ENCODE measurements at regions not wholly inside any gene's neighbourhood (a gene's known extent, or its start where the extent isn't known, plus 50 kb on each side); places are given as distances from the start of the nearest gene placed in this dataset.
"Not testable (repeated sequence)": the region's sequence is repeated elsewhere in the genome, so short reads cannot be mapped to it uniquely, and the experiment has no call there.

DNA sequence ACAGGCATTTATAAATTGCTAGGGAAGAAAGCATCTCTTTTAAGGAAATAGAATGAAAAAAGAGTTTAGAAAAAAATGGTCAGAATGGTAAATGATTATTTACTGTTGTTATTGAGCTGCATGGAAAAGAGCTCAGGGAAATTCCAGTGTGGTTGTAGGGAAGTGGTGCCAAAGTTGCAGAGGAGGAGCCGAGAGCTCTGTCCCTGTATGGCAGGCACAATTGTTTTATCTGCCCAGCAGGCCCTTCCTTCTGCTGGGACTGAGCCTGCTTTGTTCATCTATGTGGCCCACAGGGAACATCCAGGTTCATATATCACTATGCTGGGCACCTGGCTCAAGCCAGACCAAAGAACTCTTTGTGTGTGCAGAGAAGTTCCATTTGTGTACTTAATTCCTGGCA lies 80.8 kb upstream of the AGAP1 start:
- no peak for DNase-seq

DNA sequence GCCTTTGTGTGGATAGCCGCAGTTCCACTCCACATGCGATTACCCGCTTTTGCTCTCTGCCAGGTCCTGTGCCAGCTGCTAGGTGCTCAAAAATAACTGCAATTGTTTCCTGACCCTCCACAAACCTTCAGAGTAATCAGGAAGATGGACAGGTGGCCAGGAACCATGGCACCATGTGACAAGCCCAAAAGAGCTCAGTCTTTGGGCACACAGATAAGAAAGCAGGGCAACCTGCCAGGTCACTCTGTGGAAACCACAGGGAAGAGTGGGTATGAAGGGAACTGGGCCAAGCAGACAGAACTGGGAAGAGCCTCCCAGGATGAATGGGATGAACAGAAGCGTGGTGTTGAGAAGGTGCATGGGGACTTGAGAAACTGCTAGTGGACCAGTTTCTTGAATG lies 79.4 kb upstream of the AGAP1 start:
- no peak for DNase-seq

DNA sequence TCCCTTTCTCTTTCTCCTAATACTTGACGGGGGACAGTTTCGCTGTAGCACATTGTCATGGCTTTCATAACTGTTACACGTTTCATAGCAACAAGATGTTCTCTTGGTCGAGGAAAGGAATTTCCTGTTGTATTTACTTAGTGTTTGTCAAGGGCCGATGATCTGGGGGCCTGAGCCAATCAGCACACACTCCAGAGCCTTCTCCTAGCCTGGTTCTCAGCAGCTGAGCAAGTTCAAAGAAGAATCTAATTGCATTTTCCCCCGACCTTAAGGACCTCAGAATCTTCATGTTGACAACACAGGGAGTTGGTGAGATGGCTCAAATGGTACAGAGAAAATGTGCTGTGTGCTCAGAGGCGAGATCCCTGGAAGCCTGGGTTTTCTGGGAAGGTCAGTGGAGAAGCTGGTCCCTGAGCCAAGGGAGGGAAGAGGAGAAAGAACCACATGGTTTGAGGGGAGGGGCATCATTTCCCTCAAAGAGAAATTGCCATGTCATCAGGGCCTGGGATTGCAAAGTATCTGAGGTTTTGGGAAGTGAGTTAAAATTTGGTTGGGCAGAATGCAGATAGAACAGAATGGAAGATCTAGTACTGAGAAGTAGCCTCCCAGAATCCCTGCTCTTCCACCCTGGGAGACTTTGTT lies 76.9 kb upstream of the AGAP1 start:
- DNase-seq, result no peak

DNA sequence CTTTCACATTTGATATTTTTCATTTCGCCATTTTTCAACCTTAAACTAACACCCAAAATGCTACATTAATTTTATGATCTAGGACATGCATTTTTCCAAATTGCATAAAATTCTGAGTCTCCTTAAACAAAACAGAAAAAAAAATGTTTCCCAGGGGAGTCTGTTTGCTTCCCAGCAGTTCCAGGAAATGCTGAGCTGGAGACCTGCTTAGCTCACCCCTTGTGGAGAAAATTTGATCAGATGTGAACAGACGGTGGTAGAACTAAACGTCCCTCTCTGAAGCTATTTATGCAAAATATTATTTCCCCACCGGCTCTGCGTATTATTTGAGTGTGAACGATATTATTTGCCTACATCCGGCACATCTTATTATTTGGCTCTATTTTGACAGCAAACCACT lies 74.9 kb upstream of the AGAP1 start:
- DNase-seq, result no peak

DNA sequence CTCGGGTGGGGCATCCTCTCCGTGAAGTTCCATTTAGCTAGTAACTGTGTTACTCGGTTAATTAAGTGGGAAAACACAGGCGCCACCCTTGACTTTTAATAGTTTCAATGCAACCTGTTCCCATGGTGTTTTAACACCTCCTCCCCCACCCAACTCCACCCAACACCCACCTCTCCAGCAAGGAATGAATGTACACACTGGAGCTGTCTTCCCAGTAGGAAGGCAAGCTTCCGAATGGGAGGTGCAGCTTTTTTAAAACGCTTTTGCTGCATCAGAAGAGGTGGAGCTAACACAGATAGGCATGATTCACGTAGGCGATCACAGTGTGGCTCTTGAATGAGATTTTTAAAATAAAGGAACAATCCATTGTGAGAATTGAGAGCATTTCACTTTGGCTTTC lies 73.8 kb upstream of the AGAP1 start:
- DNase-seq, result no peak

DNA sequence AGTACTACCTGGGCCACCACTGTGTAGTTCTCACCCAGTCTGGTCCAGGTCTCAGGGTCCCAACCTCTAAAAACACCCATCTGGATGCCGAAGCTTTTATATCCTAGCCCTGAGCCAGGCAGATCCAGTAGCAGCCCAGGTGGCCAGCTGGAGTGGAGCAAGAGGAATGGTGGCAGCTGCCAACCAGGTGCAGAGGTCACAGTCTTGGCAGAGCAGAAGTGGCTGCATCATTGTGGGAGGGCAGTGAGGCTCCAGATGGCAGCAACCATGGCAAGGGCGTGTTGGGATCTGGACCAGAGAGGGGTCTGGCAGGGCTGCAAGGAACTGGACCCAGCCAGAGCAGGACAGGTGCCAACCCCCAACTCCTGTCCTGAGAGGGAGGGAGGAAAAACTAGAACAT lies 72.2 kb upstream of the AGAP1 start:
- DNase-seq, result no peak

DNA sequence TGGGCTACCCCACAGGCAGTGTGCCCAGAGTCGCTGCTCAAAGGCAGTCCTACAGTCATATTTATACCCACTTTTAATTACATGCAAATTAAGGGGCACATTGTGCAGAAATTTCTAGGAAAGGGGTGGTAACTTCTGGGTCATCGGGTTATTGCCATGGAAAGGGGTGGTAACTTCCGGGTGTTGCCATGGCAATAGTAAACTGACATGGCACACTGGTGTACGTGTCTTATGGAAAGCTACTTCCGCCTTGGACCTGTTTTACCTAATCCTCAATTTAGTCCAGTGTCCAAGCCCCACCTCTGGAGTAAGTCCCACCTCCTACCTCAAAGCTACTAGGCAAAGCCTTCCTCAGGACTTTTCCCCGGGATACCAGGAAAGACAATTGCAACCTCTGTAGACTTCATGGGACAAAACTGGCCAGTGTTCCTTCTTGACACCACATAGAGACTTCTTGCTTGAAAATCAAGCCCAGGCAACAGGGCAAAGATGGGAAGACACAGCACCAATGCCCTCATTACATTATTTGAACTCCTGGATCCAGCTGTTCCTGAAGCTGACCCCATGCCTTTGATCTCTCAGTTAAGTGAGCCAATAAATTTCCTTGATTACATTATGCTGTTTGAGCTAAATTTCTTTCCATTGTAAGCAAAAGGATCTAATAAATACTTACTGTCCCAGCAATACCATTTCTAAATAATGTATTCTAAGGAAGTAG lies 63.3 kb upstream of the AGAP1 start:
- no peak for DNase-seq

DNA sequence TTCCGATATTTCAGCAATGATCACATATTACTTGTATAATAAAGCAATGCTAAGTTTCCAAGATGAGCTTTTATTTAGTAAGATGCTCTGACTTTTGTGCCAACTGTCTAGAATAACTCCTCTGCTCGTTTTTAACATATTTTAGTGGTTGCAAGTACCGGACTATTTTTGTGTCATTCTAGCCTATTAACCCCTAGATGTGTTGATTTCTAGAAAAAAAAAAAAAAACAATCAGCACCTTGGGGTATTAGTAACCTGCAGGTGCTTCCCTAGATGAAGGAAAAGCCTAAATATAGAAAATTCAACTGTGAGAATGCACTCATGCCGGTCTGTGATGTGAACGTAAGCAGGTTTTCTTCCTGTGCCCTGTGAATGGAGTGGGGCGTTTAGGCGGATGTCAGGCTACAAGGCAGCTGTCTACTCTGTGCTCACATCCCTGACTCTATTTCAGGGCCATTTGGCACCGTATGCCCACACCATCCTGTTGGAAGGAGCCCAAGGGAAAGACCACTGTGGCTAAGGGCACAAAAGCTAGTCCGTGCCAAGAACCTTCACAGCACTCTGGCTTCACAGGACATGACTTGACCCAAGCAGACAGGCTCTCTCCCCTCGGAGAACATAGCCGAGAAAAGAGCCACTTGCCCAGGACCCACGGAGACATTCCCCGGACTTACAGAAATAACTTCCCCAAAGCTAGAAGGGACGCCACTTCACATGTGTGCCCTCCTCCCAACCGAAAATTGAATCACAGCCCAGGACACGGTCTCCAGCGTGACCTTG lies 60.9 kb upstream of the AGAP1 start:
- DNase-seq, result no peak

DNA sequence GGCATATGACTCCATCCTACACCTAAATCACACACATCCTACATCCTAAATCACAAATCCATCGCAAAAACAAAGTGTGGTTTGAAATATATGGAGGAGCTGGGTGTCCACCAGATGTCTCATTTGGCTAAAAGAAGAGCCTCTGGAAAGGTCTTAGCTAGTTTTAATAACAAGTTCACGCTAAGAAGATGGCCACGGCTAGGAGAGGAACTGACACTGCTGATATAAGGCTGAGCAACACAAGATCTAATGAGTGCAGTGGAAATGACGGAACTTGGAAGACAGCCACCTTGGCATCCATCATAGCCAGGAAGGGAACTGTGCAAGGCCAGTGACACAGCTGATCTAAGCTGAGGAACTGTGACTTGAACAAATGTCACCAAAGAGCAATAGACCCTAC lies 60.0 kb upstream of the AGAP1 start:
- DNase-seq, result no peak

DNA sequence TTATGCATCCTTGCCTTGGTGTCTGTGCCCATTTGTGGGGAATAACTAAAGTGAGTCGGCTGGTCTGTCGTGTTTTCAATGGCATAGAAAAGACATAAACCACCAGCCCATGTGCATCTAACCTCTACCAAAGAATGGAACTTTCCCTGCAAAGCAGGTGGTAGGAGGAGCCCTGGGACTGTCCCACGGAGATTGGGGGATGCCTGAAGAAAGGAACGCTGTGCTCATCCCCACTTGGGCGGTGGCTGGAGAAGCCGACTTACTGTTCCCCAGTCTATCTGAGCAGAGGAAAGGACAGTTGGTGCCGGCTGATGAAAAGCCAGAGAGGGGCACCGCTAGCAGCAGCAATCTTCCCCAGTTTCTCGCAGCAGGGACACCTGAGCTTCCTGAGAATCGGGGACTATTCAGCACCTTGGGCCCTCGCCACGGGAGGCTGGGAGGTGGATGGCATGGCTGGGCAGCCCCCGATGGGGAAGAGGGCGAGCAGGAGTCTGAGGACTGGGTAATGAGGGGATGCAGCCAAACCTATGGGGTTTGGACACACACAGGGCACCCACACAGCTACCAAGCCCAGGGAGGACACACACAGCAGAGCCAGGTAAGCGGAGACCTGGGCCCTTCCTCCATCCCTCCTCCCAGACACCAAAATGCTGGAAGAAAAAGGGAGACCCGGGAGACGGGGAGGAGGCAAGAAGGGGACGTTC lies 53.7 kb upstream of the AGAP1 start:
- no peak for DNase-seq

DNA sequence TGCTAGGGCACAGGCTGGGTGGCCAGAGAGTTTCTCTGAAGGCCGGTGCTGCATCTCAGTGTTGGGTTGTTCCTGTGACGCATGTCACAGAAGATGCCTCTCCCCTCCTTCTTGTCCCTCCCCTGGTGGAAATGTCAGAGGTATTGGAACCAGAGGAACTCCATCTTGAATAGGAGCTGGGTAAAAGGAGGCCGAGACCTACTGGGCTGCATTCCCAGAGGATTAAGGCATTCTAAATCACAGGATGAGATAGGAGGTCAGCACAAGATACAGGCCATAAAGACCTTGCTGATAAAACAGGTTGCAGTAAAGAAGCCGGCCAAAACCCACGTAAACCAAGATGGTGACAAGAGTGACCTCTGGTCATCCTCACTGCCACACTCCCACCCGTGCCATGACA lies 50.3 kb upstream of the AGAP1 start:
- DNase-seq, result not testable (repeated sequence)

Data from activated CD4-positive, alpha-beta T cell treated with anti-CD3 and anti-CD28 coated beads, Interleukin-2, amount 50 U/mL, for 1 hour (primary cell).